Lung (tissue), 11 donors: ENCODE measurements at regions not wholly inside any gene's neighbourhood (a gene's known extent, or its start where the extent isn't known, plus 50 kb on each side); places are given as distances from the start of the nearest gene placed in this dataset.
A peak's percentile ranks its signal among the peaks of the same experiment; 100 is the strongest.

Experiments used
- ATAC-seq: fragments of 200-7000 bp; cut with Tn5 transposase; one replicate; pipeline ENCODE4 v1.9.1; 2020; ENCODE audit warnings: moderate number of reproducible peaks; ENCODE audit not compliant: insufficient read depth, low FRiP score
- DNase-seq, 3 donors: peaks; one replicate each; pipeline ENCODE4 v3.0.0-alpha.2; 2013 to 2017
- H3K27ac ChIP-seq, 2 donors: one replicate each; pipeline ENCODE4 v1.5.1; 2013; ENCODE audit warnings: mild to moderate bottlenecking in 2 of 2, moderate library complexity in 2 of 2, control low read depth in 1 of 2, inconsistent platforms in 1 of 2, low read depth in 1 of 2, low read length in 1 of 2
- H3K27me3 ChIP-seq, 3 donors: one replicate each; pipeline ENCODE4 v1.5.1; 2013; ENCODE audit warnings: low read length in 2 of 3; ENCODE audit not compliant: control insufficient read depth in 3 of 3, insufficient read depth in 3 of 3
- H3K36me3 ChIP-seq, 4 donors: one replicate each; pipeline ENCODE4 v1.5.1; 2013; ENCODE audit warnings: low read length in 4 of 4, mild to moderate bottlenecking in 1 of 4, moderate library complexity in 1 of 4; ENCODE audit not compliant: control insufficient read depth in 4 of 4, insufficient read depth in 4 of 4
- H3K4me1 ChIP-seq, 5 donors: one replicate each; pipeline ENCODE4 v1.5.1; 2013; ENCODE audit warnings: low read length in 5 of 5, mild to moderate bottlenecking in 2 of 5, moderate library complexity in 1 of 5; ENCODE audit not compliant: control insufficient read depth in 5 of 5, insufficient read depth in 5 of 5
- H3K4me3 ChIP-seq: one replicate; pipeline ENCODE4 v1.5.1; 2013; ENCODE audit warnings: mild to moderate bottlenecking, control low read depth, moderate library complexity
- H3K9ac ChIP-seq, 2 donors: one replicate each; pipeline ENCODE4 v1.5.1; 2013; ENCODE audit warnings: low read length in 2 of 2, control low read depth in 1 of 2; ENCODE audit not compliant: insufficient read depth in 1 of 2
- H3K9me3 ChIP-seq, 4 donors: one replicate each; pipeline ENCODE4 v1.5.1; 2013; ENCODE audit warnings: low read length in 3 of 4, mild to moderate bottlenecking in 1 of 4, moderate library complexity in 1 of 4; ENCODE audit not compliant: control insufficient read depth in 4 of 4, insufficient read depth in 3 of 4
- WGBS, 2 donors: extraction: QIAGEN DNeasy Blood & Tissue Kit; methylation state at CpG; one replicate each; pipeline ENCODE4 v1.1.7; 2013; 5-methylcytosine and 5-hydroxymethylcytosine counted together
- TF ChIP-seq, protein P1 (sequence below): IDR thresholded peaks from 2 replicates; pipeline ENCODE4 v1.5.1; 2012; ENCODE audit warnings: mild to moderate bottlenecking; ENCODE audit errors: control extremely low read depth, extremely low read depth
- donor health status: control.
- donor health status: control.
- donor health status: Bipolar disorder and iron deficiency.
- donor health status: healthy.
- donor health status: DM: yes; HTN: yes; CAD: no.

DNA sequence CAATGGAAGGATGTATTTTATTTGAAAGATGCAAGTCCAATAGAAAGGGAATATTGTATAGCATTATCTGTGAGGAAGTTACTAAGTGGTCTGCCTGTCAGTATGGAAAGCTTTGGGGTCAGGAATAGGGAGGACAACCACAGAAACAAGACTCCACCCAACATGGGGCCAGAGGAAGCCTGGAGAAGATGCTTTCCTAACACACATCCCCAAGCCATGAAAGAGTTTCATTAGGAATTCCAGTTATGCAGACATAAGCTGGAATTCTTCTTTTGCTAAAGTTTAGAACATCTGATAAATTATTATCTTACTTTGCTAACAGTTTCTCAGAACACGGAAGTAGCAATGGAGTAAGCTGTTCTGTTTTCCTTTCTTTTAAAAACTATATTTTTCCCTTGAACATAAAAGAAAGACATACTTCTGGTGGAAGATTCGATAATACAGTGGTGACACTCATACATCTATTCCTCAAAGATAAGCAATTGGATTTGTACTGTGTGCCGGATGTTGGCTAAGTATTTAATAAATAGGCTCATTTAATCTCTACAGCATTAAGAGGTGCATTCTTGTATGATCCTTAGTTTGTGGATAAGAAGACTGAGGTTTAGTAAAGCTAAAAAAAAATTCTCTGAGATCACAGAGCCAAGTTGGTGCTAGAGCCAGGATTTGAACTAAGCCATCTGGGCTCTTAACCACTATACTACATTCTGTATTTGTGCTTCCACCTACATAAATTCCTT lies 51.0 kb upstream of the GAS7 start:
- ATAC-seq (no peak), DNase-seq (peak in 1 of 3 donors; percentile 20)
- Histone ChIP-seq H3K4me3 (no peak overlapping the region), H3K9me3 (peaks cover 0 to 2% (median 0%) of the 10 kb centered on the region in 4 donors), H3K27me3 (no peaks in the 10 kb centered on the region), H3K4me1 (peaks cover 0 to 3% (median 0%) of the 10 kb centered on the region in 5 donors), H3K9ac (no peak overlapping the region), H3K36me3 (no peaks in the 10 kb centered on the region), H3K27ac (no peak overlapping the region)
- TF ChIP-seq, protein P1, sequence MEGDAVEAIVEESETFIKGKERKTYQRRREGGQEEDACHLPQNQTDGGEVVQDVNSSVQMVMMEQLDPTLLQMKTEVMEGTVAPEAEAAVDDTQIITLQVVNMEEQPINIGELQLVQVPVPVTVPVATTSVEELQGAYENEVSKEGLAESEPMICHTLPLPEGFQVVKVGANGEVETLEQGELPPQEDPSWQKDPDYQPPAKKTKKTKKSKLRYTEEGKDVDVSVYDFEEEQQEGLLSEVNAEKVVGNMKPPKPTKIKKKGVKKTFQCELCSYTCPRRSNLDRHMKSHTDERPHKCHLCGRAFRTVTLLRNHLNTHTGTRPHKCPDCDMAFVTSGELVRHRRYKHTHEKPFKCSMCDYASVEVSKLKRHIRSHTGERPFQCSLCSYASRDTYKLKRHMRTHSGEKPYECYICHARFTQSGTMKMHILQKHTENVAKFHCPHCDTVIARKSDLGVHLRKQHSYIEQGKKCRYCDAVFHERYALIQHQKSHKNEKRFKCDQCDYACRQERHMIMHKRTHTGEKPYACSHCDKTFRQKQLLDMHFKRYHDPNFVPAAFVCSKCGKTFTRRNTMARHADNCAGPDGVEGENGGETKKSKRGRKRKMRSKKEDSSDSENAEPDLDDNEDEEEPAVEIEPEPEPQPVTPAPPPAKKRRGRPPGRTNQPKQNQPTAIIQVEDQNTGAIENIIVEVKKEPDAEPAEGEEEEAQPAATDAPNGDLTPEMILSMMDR: no peak
- 71 to 85% methylated on average over 3 of the region's 3 CpGs for WGBS, 2 donors
